ENCODE measurements at regions not wholly inside any gene's neighbourhood (a gene's known extent, or its start where the extent isn't known, plus 50 kb on each side); places are given as distances from the start of the nearest gene placed in this dataset.

GRCh38 chr1:198865319-198865718 is 226.5 kb downstream of the PTPRC start:
- no peak for DNase-seq

GRCh38 chr1:198867182-198867581 is 228.3 kb downstream of the PTPRC start:
- DNase-seq = no peak

GRCh38 chr1:198873696-198874230 is 234.9 kb downstream of the PTPRC start:
- DNase-seq = no peak

GRCh38 chr1:198876371-198876871 is 237.6 kb downstream of the PTPRC start:
- DNase-seq = no peak

GRCh38 chr1:198878566-198878965 is 239.7 kb downstream of the PTPRC start:
- no peak for DNase-seq

GRCh38 chr1:198879711-198880306 is 241.0 kb downstream of the PTPRC start:
- DNase-seq = no peak

- DNase-seq = no peak
Measured at GRCh38 chr1:198880397-198880796, 241.6 kb downstream of the PTPRC start.

GRCh38 chr1:198880818-198881597 is 242.2 kb downstream of the PTPRC start:
- peak; percentile 69 for DNase-seq

GRCh38 chr1:198883184-198883583 is 244.3 kb downstream of the PTPRC start:
- no peak for DNase-seq

GRCh38 chr1:198887866-198888265 is 249.0 kb downstream of the PTPRC start:
- DNase-seq = no peak

GRCh38 chr1:198888379-198888943 is 249.6 kb downstream of the PTPRC start:
- DNase-seq = no peak

GRCh38 chr1:198889101-198889500 is 250.3 kb downstream of the PTPRC start:
- DNase-seq = no peak

- no peak for DNase-seq
Measured at GRCh38 chr1:198889749-198890148, 250.9 kb downstream of the PTPRC start.

GRCh38 chr1:198890214-198890930 is 251.5 kb downstream of the PTPRC start:
- DNase-seq = no peak

- DNase-seq = no peak
Measured at GRCh38 chr1:198892065-198892464, 253.2 kb downstream of the PTPRC start.

- DNase-seq = no peak
Measured at GRCh38 chr1:198893141-198893540, 254.3 kb downstream of the PTPRC start.

- no peak for DNase-seq
Measured at GRCh38 chr1:198893763-198894444, 255.1 kb downstream of the PTPRC start.

GRCh38 chr1:198901266-198901665 is 262.4 kb downstream of the PTPRC start:
- no peak for DNase-seq

- no peak for DNase-seq
Measured at GRCh38 chr1:198902655-198903054, 263.8 kb downstream of the PTPRC start.

GRCh38 chr1:198903203-198903602 is 264.4 kb downstream of the PTPRC start:
- DNase-seq = no peak

- DNase-seq = no peak
Measured at GRCh38 chr1:198903621-198904020, 264.8 kb downstream of the PTPRC start.

- DNase-seq = no peak
Measured at GRCh38 chr1:198904321-198904720, 265.5 kb downstream of the PTPRC start.

All from activated CD4-positive, alpha-beta T cell treated with anti-CD3 and anti-CD28 coated beads, Interleukin-2, amount 50 U/mL, for 16 hours (primary cell).